HG03159 (cell line): ENCODE measurements at regions not wholly inside any gene's neighbourhood (a gene's known extent, or its start where the extent isn't known, plus 50 kb on each side); places are given as distances from the start of the nearest gene placed in this dataset.

Source experiments
- ATAC-seq: cut with Tn5 transposase; IDR thresholded peaks from one replicate; pipeline ENCODE4 v1.9.1; 2021; ENCODE audit warnings: mild to moderate bottlenecking, moderate library complexity; ENCODE audit not compliant: unreplicated experiment

GRCh38 chr2:230640540-230641011, 72.1 kb upstream of the CAB39 start:
- no peak for ATAC-seq

- no peak for ATAC-seq
These were observed 69.7 kb upstream of the CAB39 start for GRCh38 chr2:230642966-230643365.

GRCh38 chr2:230643576-230644291, 68.9 kb upstream of the CAB39 start:
- peak; percentile 63 for ATAC-seq

- no peak for ATAC-seq
These were observed 68.2 kb upstream of the CAB39 start for GRCh38 chr2:230644356-230644935.

GRCh38 chr2:230648356-230648755, 64.3 kb upstream of the CAB39 start:
- no peak for ATAC-seq

GRCh38 chr2:230650585-230651137, 62.0 kb upstream of the CAB39 start:
- no peak for ATAC-seq

GRCh38 chr2:230654057-230654456, 58.6 kb upstream of the CAB39 start:
- ATAC-seq: no peak

- no peak for ATAC-seq
These were observed 55.2 kb upstream of the CAB39 start for GRCh38 chr2:230657462-230657861.

- ATAC-seq: no peak
These were observed 54.7 kb upstream of the CAB39 start for GRCh38 chr2:230657906-230658305.

- ATAC-seq: peak; percentile 1
These were observed 54.1 kb upstream of the CAB39 start for GRCh38 chr2:230658577-230658876.

- peak; percentile 51 for ATAC-seq
These were observed 53.6 kb upstream of the CAB39 start for GRCh38 chr2:230658877-230659652.

GRCh38 chr2:230660294-230661060, 52.2 kb upstream of the CAB39 start:
- no peak for ATAC-seq

- ATAC-seq: peak; percentile 53
These were observed 51.3 kb upstream of the CAB39 start for GRCh38 chr2:230661072-230661957.
